Hepatocyte (in vitro differentiated cells): ENCODE measurements at regions not wholly inside any gene's neighbourhood (a gene's known extent, or its start where the extent isn't known, plus 50 kb on each side); places are given as distances from the start of the nearest gene placed in this dataset.

Experiments used
- CTCF ChIP-seq: fragments of 200-600 bp; sonication (generic); IDR thresholded peaks from 2 replicates; pipeline ENCODE4 v1.5.1; 2016; ENCODE audit warnings: antibody characterized with exemption, mild to moderate bottlenecking; ENCODE audit not compliant: poor library complexity
- EZH2 ChIP-seq: fragments of 200-600 bp; sonication (generic); IDR thresholded peaks from 2 replicates; pipeline ENCODE4 v1.6.1; 2016; ENCODE audit warnings: antibody characterized with exemption, mild to moderate bottlenecking, borderline replicate concordance
- EZH2phosphoT487 ChIP-seq: fragments of 200-600 bp; sonication (generic); IDR thresholded peaks from one replicate; pipeline ENCODE4 v1.6.1; 2018; ENCODE audit warnings: antibody characterized with exemption, mild to moderate bottlenecking, low read depth, moderate library complexity; ENCODE audit not compliant: unreplicated experiment, severe bottlenecking

- TF ChIP-seq EZH2phosphoT487 (no peak), CTCF (no peak), EZH2 (no peak)
Measured at GRCh38 chr2:8234757-8235374, 447.0 kb upstream of the ID2 start.
